Mammary epithelial cell (primary cell): ENCODE measurements at regions not wholly inside any gene's neighbourhood (a gene's known extent, or its start where the extent isn't known, plus 50 kb on each side); places are given as distances from the start of the nearest gene placed in this dataset.

Source experiments
- CTCF ChIP-seq, 2 donors: IDR thresholded peaks in 1 of 2; conservative IDR thresholded peaks in 1 of 2; 2 replicates each; pipeline ENCODE4 v1.5.1; 2011 to 2012; ENCODE audit warnings: inconsistent platforms in 2 of 2, low read length in 2 of 2, mild to moderate bottlenecking in 2 of 2, control low read depth in 1 of 2, low read depth in 1 of 2; ENCODE audit not compliant: insufficient read depth in 1 of 2; ENCODE audit errors: extremely low read depth in 1 of 2
- EZH2 ChIP-seq: IDR thresholded peaks from 2 replicates; pipeline ENCODE4 v1.6.1; 2012; ENCODE audit warnings: low read length, inconsistent platforms, borderline replicate concordance

GRCh38 chr5:6861036-6861435, 147.8 kb downstream of the TENT4A start:
- no peak for TF ChIP-seq CTCF (conservative IDR thresholded peaks at IDR 0.05 in 1 of 2, IDR thresholded peaks at IDR 0.05 in 1 of 2; ENCODE audit: extremely low read depth in 1 of 2, insufficient read depth in 1 of 2, low read depth in 1 of 2, low read length in 2 of 2)
- no peak for TF ChIP-seq EZH2
